AG08395 (cell line): ENCODE measurements at regions not wholly inside any gene's neighbourhood (a gene's known extent, or its start where the extent isn't known, plus 50 kb on each side); places are given as distances from the start of the nearest gene placed in this dataset.

Experiments used
- DNase-seq: peaks from one replicate; pipeline ENCODE4 v3.0.0; 2012; ENCODE audit warnings: mixed read lengths, low spot score

- DNase-seq, result no peak
These were observed 200.3 kb downstream of the SLIT2 start for GRCh38 chr4:20451986-20452385.

GRCh38 chr4:20454515-20454914, 202.8 kb downstream of the SLIT2 start:
- no peak for DNase-seq

- DNase-seq, result no peak
These were observed 204.7 kb downstream of the SLIT2 start for GRCh38 chr4:20456407-20456806.

- DNase-seq, result no peak
These were observed 210.9 kb downstream of the SLIT2 start for GRCh38 chr4:20462426-20463175.

GRCh38 chr4:20463176-20463430, 211.4 kb downstream of the SLIT2 start:
- DNase-seq, result no peak

- peak; percentile 53 for DNase-seq
These were observed 212.7 kb downstream of the SLIT2 start for GRCh38 chr4:20464381-20464780.

GRCh38 chr4:20474119-20474518, 222.4 kb downstream of the SLIT2 start:
- DNase-seq, result peak; percentile 8

GRCh38 chr4:20478412-20478811, 221.8 kb upstream of the PACRGL start:
- DNase-seq, result no peak

- no peak for DNase-seq
These were observed 219.9 kb upstream of the PACRGL start for GRCh38 chr4:20480165-20480947.

- no peak for DNase-seq
These were observed 216.8 kb upstream of the PACRGL start for GRCh38 chr4:20483416-20483815.

- DNase-seq, result no peak
These were observed 213.8 kb upstream of the PACRGL start for GRCh38 chr4:20486433-20486832.

- DNase-seq, result peak; percentile 19
These were observed 212.8 kb upstream of the PACRGL start for GRCh38 chr4:20487446-20487845.

- DNase-seq, result peak; percentile 15
These were observed 212.4 kb upstream of the PACRGL start for GRCh38 chr4:20487852-20488251.

GRCh38 chr4:20490734-20491133, 209.5 kb upstream of the PACRGL start:
- DNase-seq, result no peak

- DNase-seq, result peak; percentile 45
These were observed 206.4 kb upstream of the PACRGL start for GRCh38 chr4:20493761-20494353.

- no peak for DNase-seq
These were observed 204.2 kb upstream of the PACRGL start for GRCh38 chr4:20496068-20496467.

GRCh38 chr4:20504146-20504545, 196.1 kb upstream of the PACRGL start:
- no peak for DNase-seq

- DNase-seq, result no peak
These were observed 194.3 kb upstream of the PACRGL start for GRCh38 chr4:20505927-20506326.

GRCh38 chr4:20506827-20507226, 193.4 kb upstream of the PACRGL start:
- DNase-seq, result peak; percentile 20

GRCh38 chr4:20509315-20509714, 190.9 kb upstream of the PACRGL start:
- DNase-seq, result no peak

GRCh38 chr4:20512033-20512792, 188.0 kb upstream of the PACRGL start:
- no peak for DNase-seq

- no peak for DNase-seq
These were observed 187.3 kb upstream of the PACRGL start for GRCh38 chr4:20512985-20513384.

- peak; percentile 73 for DNase-seq
These were observed 179.4 kb upstream of the PACRGL start for GRCh38 chr4:20520901-20521300.
